LNCAP (cell line): ENCODE measurements at regions not wholly inside any gene's neighbourhood (a gene's known extent, or its start where the extent isn't known, plus 50 kb on each side); places are given as distances from the start of the nearest gene placed in this dataset.

Source experiments
- CTCF ChIP-seq: fragments of 450-650 bp; IDR thresholded peaks from 2 replicates; pipeline ENCODE4 v1.5.1; 2017; ENCODE audit warnings: mild to moderate bottlenecking

DNA sequence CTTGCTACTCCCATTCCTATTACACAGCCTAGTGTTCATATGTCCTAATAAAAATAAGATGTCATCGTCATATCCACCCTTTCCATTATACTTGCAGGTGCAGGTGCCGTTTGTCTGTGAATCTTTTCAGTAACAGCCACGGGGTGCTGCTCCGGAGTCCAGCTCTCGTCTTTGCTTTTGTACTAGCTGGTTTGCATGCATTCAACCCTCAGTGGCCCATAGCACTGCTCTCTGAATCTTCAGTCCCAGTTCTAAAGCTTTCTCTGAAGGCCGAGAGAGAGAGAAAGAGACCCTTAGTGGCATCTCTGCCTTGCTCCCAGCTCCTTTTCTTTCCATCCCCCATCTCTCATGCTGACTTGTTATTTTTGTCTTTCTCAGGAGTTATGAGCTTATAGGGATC is 468.5 kb downstream of the TMEM232 start:
- no peak for TF ChIP-seq CTCF

- no peak for TF ChIP-seq CTCF
Measured at GRCh38 chr5:110258460-110259216, 467.8 kb downstream of the TMEM232 start.

GRCh38 chr5:110262749-110263148 is 463.7 kb downstream of the TMEM232 start:
- no peak for TF ChIP-seq CTCF

DNA sequence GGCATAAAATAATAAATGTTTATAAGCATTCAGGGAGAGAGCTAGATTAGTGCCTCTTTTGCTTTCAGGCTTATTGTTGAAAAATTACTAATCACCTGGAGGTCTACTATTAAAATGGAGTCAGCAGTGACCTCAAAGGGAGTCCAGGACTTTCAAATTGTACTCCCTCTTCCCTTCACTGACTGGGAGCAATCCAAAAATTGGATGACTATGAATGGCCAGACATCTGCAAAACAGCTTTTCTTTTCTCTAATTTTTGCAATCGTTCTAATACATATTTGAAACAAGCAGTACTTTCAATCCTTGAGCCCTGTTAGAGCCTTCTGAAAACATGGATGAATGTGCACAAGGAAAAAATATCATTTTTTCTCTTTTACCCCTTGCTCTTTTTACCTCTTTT is 461.8 kb downstream of the TMEM232 start:
- no peak for TF ChIP-seq CTCF

DNA sequence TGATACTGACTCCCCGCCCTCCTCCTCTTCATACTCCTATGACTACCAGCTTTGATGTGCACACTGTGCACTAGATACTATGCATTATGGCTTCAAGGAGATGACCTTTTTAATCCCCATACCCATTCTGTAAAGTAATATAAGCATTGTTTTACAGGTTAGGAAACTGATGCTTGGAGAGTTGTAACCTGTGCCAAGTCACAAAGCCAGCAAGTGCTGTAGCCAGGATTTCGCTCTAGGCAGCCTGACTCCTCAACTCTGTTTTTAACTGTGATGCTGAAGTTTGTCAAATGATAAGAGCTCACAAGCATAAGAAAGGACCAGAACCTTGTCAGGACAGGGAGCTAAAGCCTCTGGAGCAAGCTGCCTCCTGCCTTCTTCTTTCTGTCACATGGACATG is 461.3 kb downstream of the TMEM232 start:
- no peak for TF ChIP-seq CTCF

- no peak for TF ChIP-seq CTCF
Measured at GRCh38 chr5:110267714-110268113, 458.8 kb downstream of the TMEM232 start.

GRCh38 chr5:110268283-110268682 is 458.2 kb downstream of the TMEM232 start:
- no peak for TF ChIP-seq CTCF

GRCh38 chr5:110268985-110269384 is 457.5 kb downstream of the TMEM232 start:
- no peak for TF ChIP-seq CTCF
